Endothelial cell (in vitro differentiated cells): ENCODE measurements at regions not wholly inside any gene's neighbourhood (a gene's known extent, or its start where the extent isn't known, plus 50 kb on each side); places are given as distances from the start of the nearest gene placed in this dataset.

Experiments
- DNase-seq: peaks from one replicate; pipeline ENCODE4 v3.0.0; 2021; ENCODE audit warnings: low spot score
- H3K27ac Mint-ChIP-seq: one replicate; pipeline ENCODE4 v1.8.0; 2021; ENCODE audit warnings: mixed read lengths, inconsistent platforms; ENCODE audit not compliant: unreplicated experiment
- H3K27me3 Mint-ChIP-seq: one replicate; pipeline ENCODE4 v1.8.0; 2021; ENCODE audit warnings: mild to moderate bottlenecking, moderate library complexity, mixed read lengths, inconsistent platforms; ENCODE audit not compliant: unreplicated experiment
- H3K36me3 Mint-ChIP-seq: one replicate; pipeline ENCODE4 v1.8.0; 2021; ENCODE audit warnings: mild to moderate bottlenecking, low read depth, mixed read lengths, inconsistent platforms; ENCODE audit not compliant: unreplicated experiment
- H3K4me1 Mint-ChIP-seq: one replicate; pipeline ENCODE4 v1.8.0; 2021; ENCODE audit warnings: mild to moderate bottlenecking, mixed read lengths, inconsistent platforms; ENCODE audit not compliant: unreplicated experiment
- H3K4me3 Mint-ChIP-seq: one replicate; pipeline ENCODE4 v1.8.0; 2021; ENCODE audit warnings: mild to moderate bottlenecking, mixed read lengths, inconsistent platforms; ENCODE audit not compliant: unreplicated experiment
- H3K9me3 Mint-ChIP-seq: one replicate; pipeline ENCODE4 v1.8.0; 2021; ENCODE audit warnings: mixed read lengths, inconsistent platforms; ENCODE audit not compliant: unreplicated experiment
- CTCF ChIP-seq: fragments of 200-600 bp; sonication (generic); IDR thresholded peaks from one replicate; pipeline ENCODE4 v1.5.0; 2021; ENCODE audit warnings: antibody characterized with exemption; ENCODE audit not compliant: unreplicated experiment

GRCh38 chr6:134706806-134707205 lies 243.1 kb downstream of the ALDH8A1 start:
- no peak for TF ChIP-seq CTCF
- H3K36me3 Mint-ChIP-seq = no peaks in the 10 kb centered on the region
- no peaks in the 10 kb centered on the region for H3K9me3 Mint-ChIP-seq
- H3K4me1 Mint-ChIP-seq = no peaks in the 10 kb centered on the region
- no peak overlapping the region for H3K4me3 Mint-ChIP-seq
- no peak overlapping the region for H3K27ac Mint-ChIP-seq
- DNase-seq = no peak
- peaks cover 6% of the 10 kb centered on the region for H3K27me3 Mint-ChIP-seq

- H3K9me3 Mint-ChIP-seq = no peaks in the 10 kb centered on the region
- no peak for TF ChIP-seq CTCF
- H3K36me3 Mint-ChIP-seq = no peaks in the 10 kb centered on the region
- H3K27ac Mint-ChIP-seq = no peak overlapping the region
- H3K4me1 Mint-ChIP-seq = no peaks in the 10 kb centered on the region
- no peak overlapping the region for H3K4me3 Mint-ChIP-seq
- H3K27me3 Mint-ChIP-seq = peaks cover 6% of the 10 kb centered on the region
- no peak for DNase-seq
Measured at GRCh38 chr6:134706153-134706552, 243.7 kb downstream of the ALDH8A1 start.

- TF ChIP-seq CTCF = no peak
- Mint-ChIP-seq H3K4me1 (no peaks in the 10 kb centered on the region), H3K27ac (no peak overlapping the region)
Measured at GRCh38 chr6:134703206-134703605, 246.7 kb downstream of the ALDH8A1 start.

GRCh38 chr6:134702279-134702678 lies 247.6 kb downstream of the ALDH8A1 start:
- H3K9me3 Mint-ChIP-seq = no peaks in the 10 kb centered on the region
- H3K27me3 Mint-ChIP-seq = peaks cover 6% of the 10 kb centered on the region
- no peak for DNase-seq
- TF ChIP-seq CTCF = no peak
- no peak overlapping the region for H3K4me3 Mint-ChIP-seq
- H3K27ac Mint-ChIP-seq = no peak overlapping the region
- no peaks in the 10 kb centered on the region for H3K36me3 Mint-ChIP-seq
- no peaks in the 10 kb centered on the region for H3K4me1 Mint-ChIP-seq

More at GRCh38 chr6:134703206-134703605, 246.7 kb downstream of the ALDH8A1 start:
- H3K27me3 Mint-ChIP-seq = peaks cover 6% of the 10 kb centered on the region
- DNase-seq = no peak
- no peak overlapping the region for H3K4me3 Mint-ChIP-seq
- no peaks in the 10 kb centered on the region for H3K36me3 Mint-ChIP-seq
- H3K9me3 Mint-ChIP-seq = no peaks in the 10 kb centered on the region

GRCh38 chr6:134701301-134701700 lies 248.6 kb downstream of the ALDH8A1 start:
- Mint-ChIP-seq H3K27me3 (peaks cover 6% of the 10 kb centered on the region), H3K4me1 (no peaks in the 10 kb centered on the region), H3K9me3 (no peaks in the 10 kb centered on the region), H3K36me3 (no peaks in the 10 kb centered on the region), H3K4me3 (no peak overlapping the region), H3K27ac (no peak overlapping the region)
- no peak for DNase-seq
- TF ChIP-seq CTCF = no peak
